GM23338 (cell line): ENCODE measurements at regions not wholly inside any gene's neighbourhood (a gene's known extent, or its start where the extent isn't known, plus 50 kb on each side); places are given as distances from the start of the nearest gene placed in this dataset.

Source experiments
- ATAC-seq: fragments of 200-7000 bp; cut with Tn5 transposase; 3 replicates; pipeline ENCODE4 v1.9.1; 2020
- DNase-seq: peaks from one replicate; pipeline ENCODE4 v3.0.0-alpha.2; 2015; ENCODE audit warnings: low spot score
- H2AFZ ChIP-seq: fragments of 200-600 bp; sonication (generic); 2 replicates; pipeline ENCODE4 v1.8.0; 2016; ENCODE audit warnings: antibody characterized with exemption, mild to moderate bottlenecking, moderate library complexity
- H3F3A ChIP-seq: fragments of 200-600 bp; sonication (generic); replicated peaks from 2 replicates; pipeline ENCODE4 v1.8.0; 2017; ENCODE audit warnings: antibody characterized with exemption, mixed run types, low read depth
- H3K27ac ChIP-seq: fragments of 200-600 bp; sonication (generic); 2 replicates; pipeline ENCODE4 v1.6.1; 2016; ENCODE audit warnings: low read depth
- H3K27me3 ChIP-seq: fragments of 200-600 bp; sonication (generic); 2 replicates; pipeline ENCODE4 v1.8.0; 2016; ENCODE audit warnings: mild to moderate bottlenecking, mixed run types, moderate library complexity; ENCODE audit not compliant: insufficient read depth
- H3K36me3 ChIP-seq: fragments of 200-600 bp; sonication (generic); 2 replicates; pipeline ENCODE4 v1.8.0; 2016; ENCODE audit warnings: mild to moderate bottlenecking; ENCODE audit not compliant: insufficient read depth
- H3K4me1 ChIP-seq: fragments of 200-600 bp; sonication (generic); 2 replicates; pipeline ENCODE4 v1.8.0; 2016; ENCODE audit warnings: mild to moderate bottlenecking, moderate library complexity; ENCODE audit not compliant: insufficient read depth
- H3K4me2 ChIP-seq: fragments of 200-600 bp; sonication (generic); 2 replicates; pipeline ENCODE4 v1.7.1; 2017; ENCODE audit warnings: mixed run types
- H3K4me3 ChIP-seq: fragments of 200-600 bp; sonication (generic); 2 replicates; pipeline ENCODE4 v1.6.1; 2016; ENCODE audit warnings: mixed run types
- H3K79me2 ChIP-seq: fragments of 200-600 bp; sonication (generic); replicated peaks from 2 replicates; pipeline ENCODE4 v1.8.0; 2017; ENCODE audit warnings: mild to moderate bottlenecking; ENCODE audit not compliant: insufficient read depth
- H3K9me2 ChIP-seq: fragments of 200-600 bp; sonication (generic); 2 replicates; pipeline ENCODE4 v1.8.0; 2017; ENCODE audit not compliant: insufficient read depth
- H4K20me1 ChIP-seq: fragments of 200-600 bp; sonication (generic); replicated peaks from 2 replicates; pipeline ENCODE4 v1.8.0; 2017; ENCODE audit warnings: mild to moderate bottlenecking; ENCODE audit not compliant: insufficient read depth
- H3K27ac Mint-ChIP-seq: 2 replicates; pipeline ENCODE4 v1.8.0; 2020; ENCODE audit warnings: inconsistent platforms, mild to moderate bottlenecking, moderate library complexity, mixed read lengths
- H3K27me3 Mint-ChIP-seq: 3 replicates; pipeline ENCODE4 v1.8.0; 2022; ENCODE audit warnings: low read depth, mild to moderate bottlenecking, moderate library complexity, mixed read lengths, inconsistent platforms; ENCODE audit not compliant: insufficient read depth, poor library complexity
- H3K36me3 Mint-ChIP-seq: 3 replicates; pipeline ENCODE4 v1.8.0; 2021; ENCODE audit warnings: low read depth, mild to moderate bottlenecking, inconsistent platforms, moderate library complexity, mixed read lengths
- H3K4me1 Mint-ChIP-seq: 3 replicates; pipeline ENCODE4 v1.8.0; 2020; ENCODE audit warnings: mild to moderate bottlenecking, inconsistent platforms, mixed read lengths
- H3K4me3 Mint-ChIP-seq: 3 replicates; pipeline ENCODE4 v1.8.0; 2021; ENCODE audit warnings: moderate library complexity, mild to moderate bottlenecking, inconsistent platforms, mixed read lengths
- H3K9me3 Mint-ChIP-seq: 3 replicates; pipeline ENCODE4 v1.8.0; 2020; ENCODE audit warnings: moderate library complexity, mild to moderate bottlenecking, inconsistent platforms, mixed read lengths
- CREB1 ChIP-seq: fragments of 250-450 bp; sonication (Bioruptor Pico); IDR thresholded peaks from 2 replicates; pipeline ENCODE4 v1.5.0; 2020; ENCODE audit warnings: low read depth, mild to moderate bottlenecking, moderate library complexity
- CTCF ChIP-seq, 2 experiments: fragments of 200-600 bp in 1 of 2; sonication (generic) in 1 of 2; conservative IDR thresholded peaks; 2 replicates each; pipeline versions ENCODE4 v1.5.1 to v1.6.1; 2016 to 2017; ENCODE audit warnings: antibody characterized with exemption in 2 of 2, low read depth in 2 of 2, mild to moderate bottlenecking in 2 of 2, moderate library complexity in 1 of 2
- ETS1 ChIP-seq: IDR thresholded peaks from 2 replicates; pipeline ENCODE4 v1.6.1; 2016; ENCODE audit warnings: antibody characterized with exemption
- EZH2 ChIP-seq: fragments of 200-600 bp; sonication (generic); IDR thresholded peaks from one replicate; pipeline ENCODE4 v1.8.0; 2017; ENCODE audit warnings: antibody characterized with exemption, mild to moderate bottlenecking, low read depth; ENCODE audit not compliant: unreplicated experiment
- EZH2phosphoT487 ChIP-seq: fragments of 200-600 bp; sonication (generic); IDR thresholded peaks from one replicate; pipeline ENCODE4 v1.8.1; 2018; ENCODE audit warnings: antibody characterized with exemption; ENCODE audit not compliant: unreplicated experiment
- JUNB ChIP-seq: IDR thresholded peaks from one replicate; pipeline ENCODE4 v1.6.1; 2016; ENCODE audit warnings: antibody characterized with exemption; ENCODE audit not compliant: unreplicated experiment
- NANOG ChIP-seq: IDR thresholded peaks from 2 replicates; pipeline ENCODE4 v1.6.1; 2016; ENCODE audit warnings: antibody characterized with exemption, borderline replicate concordance
- POLR2AphosphoS5 ChIP-seq: IDR thresholded peaks from 2 replicates; pipeline ENCODE4 v1.6.1; 2016; ENCODE audit warnings: antibody characterized with exemption, low read depth
- REST ChIP-seq: IDR thresholded peaks from one replicate; pipeline ENCODE4 v1.6.1; 2018; ENCODE audit warnings: antibody characterized with exemption; ENCODE audit not compliant: unreplicated experiment
- STAT1 ChIP-seq: IDR thresholded peaks from one replicate; pipeline ENCODE4 v1.6.1; 2016; ENCODE audit warnings: antibody characterized with exemption; ENCODE audit not compliant: unreplicated experiment
- ZNF114 ChIP-seq: fragments of 250-450 bp; sonication (Bioruptor Pico); IDR thresholded peaks from 2 replicates; pipeline ENCODE4 v1.5.0; 2020; ENCODE audit warnings: mild to moderate bottlenecking, moderate library complexity
- ZNF331 ChIP-seq: fragments of 250-450 bp; sonication (Bioruptor Pico); IDR thresholded peaks from 2 replicates; pipeline ENCODE4 v1.5.0; 2020; ENCODE audit warnings: low read depth, mild to moderate bottlenecking, moderate library complexity
- ZNF462 ChIP-seq: fragments of 250-450 bp; sonication (Bioruptor Pico); IDR thresholded peaks from 2 replicates; pipeline ENCODE4 v1.5.0; 2020; ENCODE audit warnings: mild to moderate bottlenecking, moderate library complexity

- Histone ChIP-seq H3K9me2 (no peaks in the 10 kb centered on the region), H4K20me1 (no peaks in the 10 kb centered on the region), H3K4me2 (no peak overlapping the region), H3K79me2 (no peaks in the 10 kb centered on the region), H3K27ac (no peak overlapping the region), H3K4me1 (peaks cover 67% of the 10 kb centered on the region), H3K27me3 (no peaks in the 10 kb centered on the region), H3K36me3 (no peaks in the 10 kb centered on the region), H3F3A (no peaks in the 10 kb centered on the region), H2AFZ (no peak overlapping the region), H3K4me3 (no peak overlapping the region)
- DNase-seq (no peak), ATAC-seq (no peak)
- Mint-ChIP-seq H3K4me3 (no peak overlapping the region), H3K27ac (no peak overlapping the region), H3K9me3 (no peaks in the 10 kb centered on the region), H3K4me1 (peaks cover 75% of the 10 kb centered on the region), H3K36me3 (no peaks in the 10 kb centered on the region), H3K27me3 (peaks cover 6% of the 10 kb centered on the region)
- no peak for TF ChIP-seq EZH2phosphoT487
- TF ChIP-seq ZNF462 (CRISPR knock-in tag): no peak
- TF ChIP-seq ZNF331: no peak
- TF ChIP-seq ZNF114: no peak
- TF ChIP-seq ETS1: no peak
- no peak for TF ChIP-seq REST
- no peak for TF ChIP-seq JUNB
- no peak for TF ChIP-seq NANOG
- no peak for TF ChIP-seq POLR2AphosphoS5
- TF ChIP-seq CREB1 (CRISPR knock-in tag): no peak
- TF ChIP-seq STAT1: no peak
- TF ChIP-seq EZH2: no peak
- TF ChIP-seq CTCF (conservative IDR thresholded peaks at IDR 0.05; ENCODE audit: low read depth in 2 of 2): no peak
Measured at GRCh38 chr2:66697366-66697765, 262.4 kb downstream of the MEIS1 start.
